ENCODE measurements at regions not wholly inside any gene's neighbourhood (a gene's known extent, or its start where the extent isn't known, plus 50 kb on each side); places are given as distances from the start of the nearest gene placed in this dataset.
A peak's percentile ranks its signal among the peaks of the same experiment; 100 is the strongest.
"Not testable (repeated sequence)": the region's sequence is repeated elsewhere in the genome, so short reads cannot be mapped to it uniquely, and the experiment has no call there.

DNA sequence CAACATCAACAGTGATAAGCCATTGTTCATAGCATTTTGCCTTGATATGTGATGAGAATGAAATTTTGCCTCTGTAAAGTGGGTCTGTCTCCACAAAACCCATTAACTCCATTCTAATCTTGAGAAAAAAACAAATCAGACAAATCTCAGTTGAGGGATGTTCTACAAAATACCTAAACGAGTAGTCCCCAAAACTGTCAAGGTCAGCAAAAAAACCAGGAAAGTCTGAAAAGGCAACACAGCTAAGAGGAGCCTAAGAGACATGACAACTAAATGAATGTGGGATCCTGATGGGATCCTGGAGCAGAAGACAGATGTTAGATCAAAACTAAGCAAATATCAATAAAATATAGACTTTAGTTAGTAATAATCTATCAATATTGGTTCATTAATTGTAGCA is 431.6 kb upstream of the SPTLC3 start:
- DNase-seq (ENCODE audit: low read depth) = no peak

GRCh38 chr20:12581644-12582289 is 427.0 kb upstream of the SPTLC3 start:
- no peak for DNase-seq (ENCODE audit: low read depth)

DNA sequence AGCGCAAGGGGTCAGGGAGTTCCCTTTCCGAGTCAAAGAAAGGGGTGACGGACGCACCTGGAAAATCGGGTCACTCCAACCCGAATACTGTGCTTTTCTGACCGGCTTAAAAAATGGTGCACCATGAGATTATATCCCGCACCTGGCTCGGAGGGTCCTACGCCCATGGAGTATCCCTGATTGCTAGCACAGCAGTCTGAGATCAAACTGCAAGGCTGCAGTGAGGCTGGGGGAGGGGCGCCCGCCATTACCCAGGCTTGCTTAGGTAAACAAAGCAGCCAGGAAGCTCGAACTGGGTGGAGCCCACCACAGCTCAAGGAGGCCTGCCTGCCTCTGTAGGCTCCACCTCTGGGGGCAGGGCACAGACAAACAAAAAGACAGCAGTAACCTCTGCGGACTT is 426.1 kb upstream of the SPTLC3 start:
- not testable (repeated sequence) for DNase-seq (ENCODE audit: low read depth)

DNA sequence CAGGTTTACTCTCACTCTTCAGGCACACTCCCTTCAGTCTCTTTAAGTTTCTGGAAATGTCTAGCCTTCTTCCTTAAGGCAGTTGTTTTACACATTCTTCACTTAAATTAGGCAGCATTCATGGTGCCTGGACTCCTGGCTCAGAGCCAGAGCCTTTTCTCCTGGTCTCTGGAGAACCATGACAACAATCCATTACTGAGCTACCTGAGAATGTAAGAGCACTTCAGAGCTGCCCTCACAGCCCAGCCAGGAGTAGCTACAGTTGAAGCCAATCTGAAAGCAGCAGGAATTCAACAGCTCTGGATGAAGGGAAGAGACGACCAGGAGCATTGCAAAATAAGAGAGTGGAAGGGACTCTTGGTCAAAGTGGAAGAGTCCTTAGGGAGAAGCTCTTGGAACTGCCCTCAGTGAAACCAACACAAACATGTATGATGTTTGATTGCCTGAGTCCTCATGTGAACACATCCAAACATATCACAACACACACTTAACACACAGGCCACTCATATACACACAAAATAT is 416.8 kb upstream of the SPTLC3 start:
- DNase-seq (ENCODE audit: low read depth) = no peak

- DNase-seq (ENCODE audit: low read depth) = no peak
These were observed 416.0 kb upstream of the SPTLC3 start for GRCh38 chr20:12592756-12593155.

- DNase-seq (ENCODE audit: low read depth) = no peak
These were observed 415.4 kb upstream of the SPTLC3 start for GRCh38 chr20:12593342-12593873.

DNA sequence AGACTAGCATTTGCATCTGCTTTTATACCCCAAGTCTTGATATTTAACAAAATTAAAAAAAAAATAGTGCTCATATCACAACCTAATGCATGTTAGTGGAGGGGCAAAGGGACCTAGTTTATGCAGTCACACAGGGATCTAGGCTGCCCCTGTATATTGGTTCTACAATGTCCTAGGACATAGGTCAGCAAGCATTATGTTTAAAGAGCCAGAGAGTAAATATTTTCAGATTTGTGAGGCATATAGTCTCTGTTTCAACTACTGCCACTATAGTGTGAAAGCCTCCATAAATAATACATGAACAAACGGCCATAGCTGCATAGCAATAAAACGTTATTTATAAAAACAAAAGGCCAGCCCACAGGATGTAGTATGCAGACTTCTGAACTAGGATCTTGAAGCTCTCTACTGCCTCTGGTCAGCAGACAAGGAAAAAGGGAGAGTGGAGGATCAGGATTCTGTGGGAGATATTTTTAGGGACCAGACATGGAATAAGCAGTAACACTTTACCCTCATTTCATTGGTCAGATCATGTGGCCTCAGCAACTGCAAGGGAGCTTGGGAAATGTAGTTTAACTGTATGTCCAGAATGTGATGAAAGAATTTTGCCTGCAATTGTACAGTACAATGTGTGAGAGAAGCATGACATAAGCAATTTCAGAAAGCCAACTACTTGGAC is 414.2 kb upstream of the SPTLC3 start:
- peak; percentile 6 for DNase-seq (ENCODE audit: low read depth)

GRCh38 chr20:12595841-12596240 is 412.9 kb upstream of the SPTLC3 start:
- no peak for DNase-seq (ENCODE audit: low read depth)

DNA sequence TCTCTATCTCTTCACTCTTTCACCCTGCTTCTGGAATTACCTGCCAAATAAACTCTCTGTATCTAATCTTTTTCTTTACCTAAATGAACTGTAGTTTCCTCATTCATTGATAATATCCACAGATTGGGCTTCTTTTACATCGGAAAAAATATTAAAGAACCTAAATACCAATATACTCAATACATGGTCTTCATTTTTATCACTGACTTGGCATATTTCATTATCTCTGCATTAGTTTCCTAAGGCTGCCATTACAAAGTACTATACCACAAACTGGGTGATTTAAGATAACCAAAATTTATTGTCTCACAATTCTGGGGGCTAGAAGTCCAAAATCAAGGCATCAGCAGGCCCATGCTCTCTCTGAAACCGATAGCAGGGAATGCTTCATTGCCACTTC is 411.9 kb upstream of the SPTLC3 start:
- no peak for DNase-seq (ENCODE audit: low read depth)

DNA sequence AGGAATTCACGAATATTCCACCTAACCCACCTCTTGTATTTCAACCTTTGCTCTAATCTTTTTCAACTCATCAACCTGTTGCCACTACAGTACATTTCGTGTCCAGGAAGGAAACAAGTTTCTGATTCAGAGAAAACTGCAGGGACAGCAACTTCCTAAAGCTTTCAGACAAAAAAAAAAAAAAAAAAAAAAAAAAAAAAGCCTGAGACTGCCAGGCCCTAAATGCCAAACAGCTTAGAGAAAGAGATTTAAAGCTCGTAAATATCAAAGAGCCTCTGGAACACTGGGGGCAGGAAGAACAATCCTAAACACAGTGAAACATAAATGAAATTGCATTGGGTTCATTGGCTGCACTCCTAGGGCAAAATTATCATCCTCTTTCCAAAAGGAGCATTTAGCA is 411.2 kb upstream of the SPTLC3 start:
- no peak for DNase-seq (ENCODE audit: low read depth)

DNA sequence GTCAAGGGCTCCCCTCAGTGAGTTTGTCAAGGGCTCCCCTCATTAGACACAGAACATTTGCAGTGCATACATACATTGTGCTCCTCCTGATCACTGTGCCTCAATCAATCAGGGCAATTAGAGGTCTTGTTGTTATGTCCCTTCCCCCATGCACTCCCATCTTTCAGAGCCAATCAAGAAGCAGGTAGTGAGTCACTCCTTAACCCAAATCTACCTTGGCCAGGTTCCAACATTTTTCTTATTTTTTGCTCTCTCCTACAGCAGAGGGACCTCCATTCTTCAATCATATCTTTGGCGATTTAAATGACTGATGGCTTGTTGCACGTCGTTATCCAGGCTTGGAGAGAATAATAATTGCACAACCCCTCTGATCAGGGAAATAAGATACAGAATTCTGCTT is 409.9 kb upstream of the SPTLC3 start:
- DNase-seq (ENCODE audit: low read depth) = peak; percentile 4

- DNase-seq (ENCODE audit: low read depth) = no peak
These were observed 409.3 kb upstream of the SPTLC3 start for GRCh38 chr20:12599494-12599893.

- no peak for DNase-seq (ENCODE audit: low read depth)
These were observed 403.0 kb upstream of the SPTLC3 start for GRCh38 chr20:12605751-12606150.

GRCh38 chr20:12610871-12611270 is 397.9 kb upstream of the SPTLC3 start:
- DNase-seq (ENCODE audit: low read depth) = no peak

DNA sequence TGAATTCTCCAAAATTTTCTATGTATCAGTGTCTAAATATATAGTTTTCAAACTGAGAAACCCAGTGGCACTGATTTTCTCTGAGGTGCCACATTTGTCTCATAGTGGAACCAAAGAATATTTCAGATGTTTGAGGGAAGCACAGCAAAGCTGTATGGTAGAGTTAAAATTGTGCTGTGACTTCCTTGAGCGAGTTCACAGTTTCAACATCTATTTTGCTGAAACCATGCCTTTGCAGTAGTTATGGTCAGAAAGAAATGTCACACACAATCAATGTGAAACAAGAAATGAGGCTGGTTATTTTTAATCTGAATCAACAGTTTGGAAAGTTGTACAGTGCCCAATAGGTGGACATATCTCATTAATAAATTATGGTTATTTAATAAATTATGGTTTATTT is 394.0 kb upstream of the SPTLC3 start:
- no peak for DNase-seq (ENCODE audit: low read depth)

- no peak for DNase-seq (ENCODE audit: low read depth)
These were observed 391.7 kb upstream of the SPTLC3 start for GRCh38 chr20:12617076-12617475.

GRCh38 chr20:12623870-12624269 is 384.9 kb upstream of the SPTLC3 start:
- no peak for DNase-seq (ENCODE audit: low read depth)

DNA sequence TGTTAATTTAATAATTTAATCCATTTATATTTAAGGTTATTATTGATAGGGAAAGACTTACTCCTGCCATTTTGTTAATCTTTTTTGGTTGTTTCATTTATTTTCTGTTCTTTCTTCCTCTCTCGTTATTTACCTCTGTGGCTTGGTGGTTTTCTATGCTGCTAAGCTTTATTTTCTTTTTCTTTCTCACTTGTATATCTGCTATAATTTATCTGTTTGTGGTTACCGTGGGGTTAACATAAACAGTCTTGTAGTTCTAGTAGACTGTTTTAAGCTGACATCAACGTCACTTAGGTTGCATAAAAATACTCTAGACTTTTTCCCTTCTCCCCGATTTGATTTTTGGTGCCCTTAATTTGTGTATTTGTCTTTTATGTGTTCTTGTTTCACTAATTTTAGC is 381.3 kb upstream of the SPTLC3 start:
- DNase-seq (ENCODE audit: low read depth) = no peak

GRCh38 chr20:12638633-12639312 is 370.0 kb upstream of the SPTLC3 start:
- DNase-seq (ENCODE audit: low read depth) = no peak

- DNase-seq (ENCODE audit: low read depth) = no peak
These were observed 368.5 kb upstream of the SPTLC3 start for GRCh38 chr20:12640251-12640650.

DNA sequence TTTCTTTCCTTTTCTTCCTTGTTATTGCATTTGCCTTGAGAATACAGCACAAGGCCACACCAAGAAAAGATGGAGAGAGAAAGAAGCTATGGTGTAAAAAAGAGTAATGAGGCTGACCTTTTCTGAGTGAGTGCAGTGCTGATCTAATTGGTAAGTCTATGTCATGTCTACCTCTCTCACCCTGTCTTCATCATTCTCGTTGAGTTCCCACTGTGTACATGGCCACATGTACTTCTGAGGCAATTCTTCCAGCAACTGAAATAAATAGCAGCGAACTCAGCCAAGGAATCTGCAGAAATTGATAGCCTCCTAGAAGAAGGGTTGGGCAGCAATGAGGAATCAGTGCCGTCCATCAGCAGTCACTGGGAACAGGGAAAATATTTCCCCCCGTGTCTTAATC is 367.2 kb upstream of the SPTLC3 start:
- no peak for DNase-seq (ENCODE audit: low read depth)

GRCh38 chr20:12644461-12644860 is 364.3 kb upstream of the SPTLC3 start:
- no peak for DNase-seq (ENCODE audit: low read depth)

DNA sequence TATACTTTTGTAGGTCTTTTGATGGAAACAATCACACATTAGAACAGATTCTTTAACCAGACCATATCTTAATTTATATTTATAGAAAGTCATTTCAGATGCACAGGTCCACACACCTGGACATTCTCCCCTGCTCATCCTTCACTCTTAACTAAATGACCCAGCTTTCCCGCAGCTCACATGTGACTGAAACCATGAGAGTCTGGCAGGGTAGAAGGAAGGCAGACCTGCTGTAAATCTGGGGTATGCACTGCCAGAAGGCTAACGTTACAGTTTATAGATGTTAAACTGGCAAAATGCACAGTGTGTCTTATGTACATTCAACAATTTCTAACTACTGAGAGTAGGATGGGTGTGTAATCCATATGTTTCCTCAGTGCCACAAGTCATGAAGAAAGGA is 359.5 kb upstream of the SPTLC3 start:
- no peak for DNase-seq (ENCODE audit: low read depth)

All from M059J (cell line).